ENCODE measurements at regions not wholly inside any gene's neighbourhood (a gene's known extent, or its start where the extent isn't known, plus 50 kb on each side); places are given as distances from the start of the nearest gene placed in this dataset.

DNA sequence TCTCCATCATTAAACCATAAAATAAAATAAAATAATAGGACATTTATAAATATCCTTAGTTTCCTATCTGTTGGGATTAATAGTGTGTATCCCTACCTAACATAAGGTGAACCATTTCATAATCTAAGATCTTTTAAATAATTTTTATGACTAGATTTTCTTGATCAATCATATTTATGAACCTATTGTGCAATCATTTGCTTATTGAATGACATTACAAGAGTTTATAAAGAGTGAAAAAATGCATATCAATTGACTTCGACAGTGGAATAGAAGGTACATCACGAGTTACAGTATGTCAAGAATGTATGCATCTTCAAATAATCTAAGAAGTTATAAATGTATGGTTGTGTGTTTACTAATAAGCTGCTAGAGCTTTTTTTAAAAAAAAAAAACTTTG is 1554.8 kb upstream of the TMEFF2 start:
- Histone ChIP-seq H2BK5ac (ENCODE audit: low read depth, low read length, poor library complexity, severe bottlenecking) (no peak overlapping the region), H3K9ac (ENCODE audit: low read length) (no peak overlapping the region), H3K27me3 (ENCODE audit: control insufficient read depth in 1 of 2, insufficient read depth in 1 of 2, low read length in 2 of 2) (no peaks in the 10 kb centered on the region), H3K4me1 (ENCODE audit: control insufficient read depth, insufficient read depth, low read depth, low read length) (no peaks in the 10 kb centered on the region), H3K4me3 (ENCODE audit: insufficient read depth in 1 of 2, low read depth in 1 of 2, low read length in 2 of 2) (no peak overlapping the region), H3K79me1 (replicated peaks; ENCODE audit: low read length, poor library complexity, severe bottlenecking) (no peaks in the 10 kb centered on the region), H3K4me2 (ENCODE audit: low read length, poor library complexity, severe bottlenecking) (no peak overlapping the region), H3K14ac (ENCODE audit: low read length in 2 of 2) (no peak overlapping the region), H3K4ac (ENCODE audit: low read depth in 1 of 2, low read length in 2 of 2) (no peak overlapping the region), H3K23ac (ENCODE audit: low read length in 2 of 2) (no peak overlapping the region), H2BK120ac (ENCODE audit: low read depth, low read length) (no peak overlapping the region), H3K27ac (ENCODE audit: low read length, poor library complexity, severe bottlenecking) (no peak overlapping the region), H4K91ac (ENCODE audit: low read length) (no peak overlapping the region), H3K36me3 (ENCODE audit: control insufficient read depth in 1 of 2, insufficient read depth in 2 of 2, low read depth in 1 of 2, low read length in 2 of 2) (no peaks in the 10 kb centered on the region), H2AFZ (ENCODE audit: low read depth, low read length) (no peak overlapping the region), H2BK15ac (ENCODE audit: low read depth, poor library complexity, severe bottlenecking) (no peak overlapping the region), H2AK5ac (ENCODE audit: low read length, severe bottlenecking) (no peak overlapping the region), H4K8ac (ENCODE audit: low read length) (no peak overlapping the region), H2BK12ac (ENCODE audit: low read length in 2 of 2) (no peak overlapping the region), H3K18ac (ENCODE audit: low read depth in 1 of 2, low read length in 2 of 2) (no peak overlapping the region), H3K9me3 (ENCODE audit: control insufficient read depth, low read length) (no peaks in the 10 kb centered on the region)
- no peak for DNase-seq
- 80% methylated on average over 1 of the region's 2 CpGs for WGBS

DNA sequence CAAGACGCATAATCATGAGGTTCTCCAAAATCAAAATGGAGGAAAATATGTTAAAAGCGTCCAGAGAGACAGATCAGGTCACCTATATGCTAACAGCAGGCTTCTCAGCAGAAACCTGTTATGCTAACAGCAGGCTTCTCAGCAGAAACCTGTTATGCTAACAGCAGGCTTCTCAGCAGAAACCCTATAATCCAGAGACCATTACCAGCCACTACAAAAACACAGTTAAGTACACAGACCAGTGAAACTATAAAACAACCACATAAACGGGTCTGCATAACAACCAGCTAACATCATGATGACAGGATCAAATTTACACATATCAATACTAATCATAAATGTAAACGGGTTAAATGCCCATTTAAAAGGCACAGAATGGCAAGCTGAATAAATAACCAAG is 1548.4 kb upstream of the TMEFF2 start:
- no peak overlapping the region for H2BK12ac ChIP-seq (ENCODE audit: low read length in 2 of 2)
- H4K8ac ChIP-seq (ENCODE audit: low read length): no peak overlapping the region
- H3K23ac ChIP-seq (ENCODE audit: low read length in 2 of 2): no peak overlapping the region
- DNase-seq: no peak
- H3K27me3 ChIP-seq (ENCODE audit: control insufficient read depth in 1 of 2, insufficient read depth in 1 of 2, low read length in 2 of 2): no peaks in the 10 kb centered on the region
- no peak overlapping the region for H3K4me3 ChIP-seq (ENCODE audit: insufficient read depth in 1 of 2, low read depth in 1 of 2, low read length in 2 of 2)
- no peak overlapping the region for H2BK15ac ChIP-seq (ENCODE audit: low read depth, poor library complexity, severe bottlenecking)
- no peak overlapping the region for H3K14ac ChIP-seq (ENCODE audit: low read length in 2 of 2)
- H3K36me3 ChIP-seq (ENCODE audit: control insufficient read depth in 1 of 2, insufficient read depth in 2 of 2, low read depth in 1 of 2, low read length in 2 of 2): no peaks in the 10 kb centered on the region
- no peak overlapping the region for H3K4me2 ChIP-seq (ENCODE audit: low read length, poor library complexity, severe bottlenecking)
- H3K79me1 ChIP-seq (replicated peaks; ENCODE audit: low read length, poor library complexity, severe bottlenecking): no peaks in the 10 kb centered on the region
- no peak overlapping the region for H2AK5ac ChIP-seq (ENCODE audit: low read length, severe bottlenecking)
- H3K4me1 ChIP-seq (ENCODE audit: control insufficient read depth, insufficient read depth, low read depth, low read length): no peaks in the 10 kb centered on the region
- H3K9ac ChIP-seq (ENCODE audit: low read length): no peak overlapping the region
- no peak overlapping the region for H4K91ac ChIP-seq (ENCODE audit: low read length)
- H3K27ac ChIP-seq (ENCODE audit: low read length, poor library complexity, severe bottlenecking): no peak overlapping the region
- no peak overlapping the region for H2BK5ac ChIP-seq (ENCODE audit: low read depth, low read length, poor library complexity, severe bottlenecking)
- peaks cover 5% of the 10 kb centered on the region for H3K9me3 ChIP-seq (ENCODE audit: control insufficient read depth, low read length)
- H2AFZ ChIP-seq (ENCODE audit: low read depth, low read length): no peak overlapping the region
- H2BK120ac ChIP-seq (ENCODE audit: low read depth, low read length): no peak overlapping the region
- WGBS: 39% methylated on average over 4 of the region's 4 CpGs
- H3K18ac ChIP-seq (ENCODE audit: low read depth in 1 of 2, low read length in 2 of 2): no peak overlapping the region
- H3K4ac ChIP-seq (ENCODE audit: low read depth in 1 of 2, low read length in 2 of 2): no peak overlapping the region

DNA sequence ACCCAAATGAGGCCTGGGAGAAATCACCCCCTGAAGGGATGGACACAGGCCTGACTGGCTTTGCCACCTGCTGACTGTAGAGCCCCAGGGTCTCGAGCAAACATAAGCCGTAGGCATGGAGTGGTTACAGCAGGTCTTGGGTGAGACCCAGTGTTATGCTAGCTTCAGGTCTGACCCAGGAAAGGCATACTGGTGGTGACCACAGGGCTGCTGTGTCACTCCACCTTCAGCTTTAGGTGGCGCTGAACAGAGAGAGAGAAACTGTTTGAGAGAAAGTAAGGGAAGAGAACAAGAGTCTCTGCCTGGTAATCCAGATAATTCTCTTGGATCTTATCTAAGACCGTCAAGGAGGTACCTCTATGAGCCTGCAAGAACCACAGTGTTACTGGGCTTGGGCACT is 1544.2 kb upstream of the TMEFF2 start:
- no peak for DNase-seq
- Histone ChIP-seq H4K91ac (ENCODE audit: low read length) (no peak overlapping the region), H2BK120ac (ENCODE audit: low read depth, low read length) (no peak overlapping the region), H2BK12ac (ENCODE audit: low read length in 2 of 2) (no peak overlapping the region), H2AK5ac (ENCODE audit: low read length, severe bottlenecking) (no peak overlapping the region), H3K36me3 (ENCODE audit: control insufficient read depth in 1 of 2, insufficient read depth in 2 of 2, low read depth in 1 of 2, low read length in 2 of 2) (no peaks in the 10 kb centered on the region), H3K9me3 (ENCODE audit: control insufficient read depth, low read length) (peaks cover 5% of the 10 kb centered on the region), H3K9ac (ENCODE audit: low read length) (no peak overlapping the region), H4K8ac (ENCODE audit: low read length) (no peak overlapping the region), H3K14ac (ENCODE audit: low read length in 2 of 2) (no peak overlapping the region), H3K4me1 (ENCODE audit: control insufficient read depth, insufficient read depth, low read depth, low read length) (no peaks in the 10 kb centered on the region), H3K23ac (ENCODE audit: low read length in 2 of 2) (no peak overlapping the region), H3K4me2 (ENCODE audit: low read length, poor library complexity, severe bottlenecking) (no peak overlapping the region), H2BK5ac (ENCODE audit: low read depth, low read length, poor library complexity, severe bottlenecking) (no peak overlapping the region), H3K18ac (ENCODE audit: low read depth in 1 of 2, low read length in 2 of 2) (no peak overlapping the region), H2AFZ (ENCODE audit: low read depth, low read length) (no peak overlapping the region), H3K4ac (ENCODE audit: low read depth in 1 of 2, low read length in 2 of 2) (no peak overlapping the region), H3K79me1 (replicated peaks; ENCODE audit: low read length, poor library complexity, severe bottlenecking) (no peaks in the 10 kb centered on the region), H3K27ac (ENCODE audit: low read length, poor library complexity, severe bottlenecking) (no peak overlapping the region), H2BK15ac (ENCODE audit: low read depth, poor library complexity, severe bottlenecking) (no peak overlapping the region), H3K27me3 (ENCODE audit: control insufficient read depth in 1 of 2, insufficient read depth in 1 of 2, low read length in 2 of 2) (no peaks in the 10 kb centered on the region), H3K4me3 (ENCODE audit: insufficient read depth in 1 of 2, low read depth in 1 of 2, low read length in 2 of 2) (no peak overlapping the region)
- WGBS: 79% methylated on average over 4 of the region's 4 CpGs

DNA sequence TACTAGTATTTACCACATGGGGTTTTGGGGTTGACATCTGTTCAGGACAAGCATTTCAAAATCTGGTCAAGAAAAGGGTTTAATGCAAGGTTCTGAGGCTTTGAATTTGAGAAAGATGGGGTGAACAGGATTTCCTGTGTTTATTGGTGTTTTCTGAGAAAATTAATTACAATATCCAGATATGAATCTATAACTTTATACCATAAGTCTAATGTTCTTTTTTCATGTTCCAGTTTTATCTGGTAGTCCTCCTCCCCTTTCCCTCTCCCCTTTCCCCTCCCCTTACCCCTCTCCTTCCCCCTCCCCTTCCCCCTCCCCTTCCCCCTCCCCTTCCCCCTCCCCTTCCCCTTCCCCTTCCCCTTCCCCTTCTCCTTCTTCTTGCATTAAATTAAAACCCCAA is 1518.2 kb upstream of the TMEFF2 start:
- Histone ChIP-seq H3K18ac (ENCODE audit: low read depth in 1 of 2, low read length in 2 of 2) (no peak overlapping the region), H4K8ac (ENCODE audit: low read length) (no peak overlapping the region), H2BK5ac (ENCODE audit: low read depth, low read length, poor library complexity, severe bottlenecking) (no peak overlapping the region), H3K27ac (ENCODE audit: low read length, poor library complexity, severe bottlenecking) (no peak overlapping the region), H3K4me2 (ENCODE audit: low read length, poor library complexity, severe bottlenecking) (no peak overlapping the region), H2AFZ (ENCODE audit: low read depth, low read length) (no peak overlapping the region), H3K9ac (ENCODE audit: low read length) (no peak overlapping the region), H3K4ac (ENCODE audit: low read depth in 1 of 2, low read length in 2 of 2) (no peak overlapping the region), H3K14ac (ENCODE audit: low read length in 2 of 2) (no peak overlapping the region), H3K79me1 (replicated peaks; ENCODE audit: low read length, poor library complexity, severe bottlenecking) (no peaks in the 10 kb centered on the region), H3K36me3 (ENCODE audit: control insufficient read depth in 1 of 2, insufficient read depth in 2 of 2, low read depth in 1 of 2, low read length in 2 of 2) (no peaks in the 10 kb centered on the region), H3K4me1 (ENCODE audit: control insufficient read depth, insufficient read depth, low read depth, low read length) (no peaks in the 10 kb centered on the region), H2BK12ac (ENCODE audit: low read length in 2 of 2) (no peak overlapping the region), H2BK15ac (ENCODE audit: low read depth, poor library complexity, severe bottlenecking) (no peak overlapping the region), H3K9me3 (ENCODE audit: control insufficient read depth, low read length) (no peaks in the 10 kb centered on the region), H3K23ac (ENCODE audit: low read length in 2 of 2) (no peak overlapping the region), H3K27me3 (ENCODE audit: control insufficient read depth in 1 of 2, insufficient read depth in 1 of 2, low read length in 2 of 2) (no peaks in the 10 kb centered on the region), H3K4me3 (ENCODE audit: insufficient read depth in 1 of 2, low read depth in 1 of 2, low read length in 2 of 2) (no peak overlapping the region), H2BK120ac (ENCODE audit: low read depth, low read length) (no peak overlapping the region), H4K91ac (ENCODE audit: low read length) (no peak overlapping the region), H2AK5ac (ENCODE audit: low read length, severe bottlenecking) (no peak overlapping the region)
- no peak for DNase-seq
